ENCODE measurements at regions not wholly inside any gene's neighbourhood (a gene's known extent, or its start where the extent isn't known, plus 50 kb on each side); places are given as distances from the start of the nearest gene placed in this dataset.
"Not testable (repeated sequence)": the region's sequence is repeated elsewhere in the genome, so short reads cannot be mapped to it uniquely, and the experiment has no call there.

DNA sequence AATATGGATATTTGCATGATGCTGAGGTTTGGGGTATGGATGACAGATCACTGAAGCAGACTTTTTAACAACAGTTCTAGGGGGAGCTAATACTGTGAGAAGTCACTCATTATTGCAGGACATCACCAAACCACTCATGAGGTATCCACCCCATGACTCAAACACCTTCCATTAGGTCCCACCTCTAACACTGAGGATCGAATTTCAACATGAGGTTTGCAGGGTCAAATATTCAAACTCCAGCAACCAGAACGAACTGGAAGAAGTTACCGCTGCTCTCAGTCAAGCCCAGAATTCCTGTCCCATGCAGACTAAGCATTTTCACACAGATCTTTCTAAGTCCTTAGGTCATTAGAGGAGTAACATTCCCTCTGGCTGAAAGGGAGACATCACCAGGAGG is 758.9 kb downstream of the UQCRFS1 start:
- no peaks in the 10 kb centered on the region for H3K4me1 ChIP-seq
- H3K27me3 ChIP-seq = peaks cover 5% of the 10 kb centered on the region; the same call in 1 of the 2 replicates
- no peak for DNase-seq
- H3K9me3 ChIP-seq (replicated peaks) = no peaks in the 10 kb centered on the region
- H3K27ac ChIP-seq = no peak overlapping the region
- no peak overlapping the region for H3K4me3 ChIP-seq
- no peaks in the 10 kb centered on the region for H3K36me3 ChIP-seq

- Histone ChIP-seq H3K27ac (no peak overlapping the region), H3K36me3 (no peaks in the 10 kb centered on the region), H3K4me1 (no peaks in the 10 kb centered on the region), H3K4me3 (no peak overlapping the region), H3K9me3 (replicated peaks) (no peaks in the 10 kb centered on the region), H3K27me3 (peaks cover 5% of the 10 kb centered on the region; the same call in 1 of the 2 replicates)
- no peak for DNase-seq
Measured at GRCh38 chr19:28453420-28453819, 759.5 kb downstream of the UQCRFS1 start.

DNA sequence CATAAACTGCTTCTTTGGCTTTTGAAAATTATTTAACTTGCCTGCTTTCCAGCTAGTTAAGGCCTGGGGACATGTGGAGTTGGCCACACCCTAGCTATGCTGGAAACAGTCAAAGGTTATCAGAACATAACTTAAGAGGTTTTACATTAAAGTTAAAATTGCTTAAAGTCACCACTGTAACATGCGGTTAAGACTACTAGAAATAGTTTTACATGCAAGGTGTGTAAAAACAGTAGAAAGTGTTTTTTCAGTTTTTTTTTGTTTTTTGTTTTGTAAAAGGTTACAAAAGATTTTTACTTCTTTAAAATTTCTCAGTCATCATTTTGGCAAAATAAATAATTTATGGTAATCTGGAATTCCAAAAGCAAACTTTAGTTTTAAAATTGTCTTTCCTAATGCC is 763.1 kb downstream of the UQCRFS1 start:
- H3K4me1 ChIP-seq = no peaks in the 10 kb centered on the region
- H3K27ac ChIP-seq = no peak overlapping the region
- peaks cover 15% of the 10 kb centered on the region for H3K27me3 ChIP-seq
- no peak overlapping the region for H3K4me3 ChIP-seq
- no peaks in the 10 kb centered on the region for H3K36me3 ChIP-seq
- H3K9me3 ChIP-seq (replicated peaks) = no peaks in the 10 kb centered on the region
- DNase-seq = no peak

DNA sequence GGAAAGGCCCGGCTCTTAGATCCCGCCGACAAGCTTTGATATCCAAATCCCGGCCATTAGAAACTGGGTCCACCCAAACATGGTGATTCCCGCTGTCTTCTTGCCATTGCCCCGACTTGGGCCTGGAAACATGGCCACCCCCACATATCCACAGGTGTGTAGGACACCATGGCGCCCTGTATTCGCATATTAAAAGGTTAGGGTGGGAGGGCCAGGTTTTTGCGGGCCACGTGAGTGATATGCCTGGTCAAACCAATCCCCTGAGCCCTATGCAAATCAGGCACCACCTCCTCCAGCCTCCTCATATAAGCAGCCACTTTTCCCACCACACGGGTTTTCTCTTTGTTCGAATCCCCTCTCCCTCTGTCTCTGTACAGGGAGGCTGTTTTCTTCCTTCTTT is 766.4 kb downstream of the UQCRFS1 start:
- H3K27ac ChIP-seq = no peak overlapping the region
- H3K27me3 ChIP-seq = peaks cover 23% of the 10 kb centered on the region
- H3K4me1 ChIP-seq = no peaks in the 10 kb centered on the region
- H3K36me3 ChIP-seq = no peaks in the 10 kb centered on the region
- H3K9me3 ChIP-seq (replicated peaks) = no peaks in the 10 kb centered on the region
- H3K4me3 ChIP-seq = no peak overlapping the region
- no peak for DNase-seq

- H3K4me3 ChIP-seq = no peak overlapping the region
- no peak overlapping the region for H3K27ac ChIP-seq
- no peaks in the 10 kb centered on the region for H3K4me1 ChIP-seq
- H3K36me3 ChIP-seq = no peaks in the 10 kb centered on the region
- H3K9me3 ChIP-seq (replicated peaks) = no peaks in the 10 kb centered on the region
- peaks cover 26% of the 10 kb centered on the region for H3K27me3 ChIP-seq
- DNase-seq = no peak
Measured at GRCh38 chr19:28445826-28446225, 767.1 kb downstream of the UQCRFS1 start.

DNA sequence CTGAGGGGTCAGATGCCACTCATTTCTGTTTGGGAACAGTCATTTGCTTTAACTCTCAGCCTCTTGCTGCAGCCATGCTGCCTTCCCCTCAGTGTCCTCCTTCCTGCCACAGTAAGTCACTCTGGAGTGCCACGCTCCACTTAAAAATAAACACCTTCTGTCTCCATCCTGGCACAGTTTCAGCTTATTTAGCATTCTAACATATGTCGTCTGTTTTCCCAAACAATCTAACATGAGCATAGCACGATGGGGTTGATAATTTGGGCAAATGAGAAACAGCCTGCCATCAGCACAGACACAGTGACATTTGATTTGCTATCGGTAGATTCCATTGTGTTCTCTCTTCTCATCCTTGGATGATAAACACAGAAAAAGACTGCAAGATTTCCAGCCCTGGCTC is 768.6 kb downstream of the UQCRFS1 start:
- H3K27me3 ChIP-seq = peaks cover 25% of the 10 kb centered on the region
- no peaks in the 10 kb centered on the region for H3K4me1 ChIP-seq
- DNase-seq = no peak
- H3K9me3 ChIP-seq (replicated peaks) = no peaks in the 10 kb centered on the region
- H3K36me3 ChIP-seq = no peaks in the 10 kb centered on the region
- H3K4me3 ChIP-seq = no peak overlapping the region
- no peak overlapping the region for H3K27ac ChIP-seq

- Histone ChIP-seq H3K4me1 (no peaks in the 10 kb centered on the region), H3K36me3 (no peaks in the 10 kb centered on the region), H3K27me3 (peaks cover 22% of the 10 kb centered on the region)
Measured at GRCh38 chr19:28443361-28443760, 769.6 kb downstream of the UQCRFS1 start.

GRCh38 chr19:28437390-28438346 is 775.3 kb downstream of the UQCRFS1 start:
- H3K4me3 ChIP-seq = no peak overlapping the region
- no peak for DNase-seq
- no peaks in the 10 kb centered on the region for H3K36me3 ChIP-seq
- no peak overlapping the region for H3K27ac ChIP-seq
- H3K9me3 ChIP-seq (replicated peaks) = no peaks in the 10 kb centered on the region
- H3K4me1 ChIP-seq = no peaks in the 10 kb centered on the region
- H3K27me3 ChIP-seq = peaks cover 8% of the 10 kb centered on the region; the same call in 1 of the 2 replicates

More at GRCh38 chr19:28443361-28443760, 769.6 kb downstream of the UQCRFS1 start:
- H3K9me3 ChIP-seq (replicated peaks) = no peaks in the 10 kb centered on the region
- no peak overlapping the region for H3K27ac ChIP-seq
- H3K4me3 ChIP-seq = no peak overlapping the region
- no peak for DNase-seq

DNA sequence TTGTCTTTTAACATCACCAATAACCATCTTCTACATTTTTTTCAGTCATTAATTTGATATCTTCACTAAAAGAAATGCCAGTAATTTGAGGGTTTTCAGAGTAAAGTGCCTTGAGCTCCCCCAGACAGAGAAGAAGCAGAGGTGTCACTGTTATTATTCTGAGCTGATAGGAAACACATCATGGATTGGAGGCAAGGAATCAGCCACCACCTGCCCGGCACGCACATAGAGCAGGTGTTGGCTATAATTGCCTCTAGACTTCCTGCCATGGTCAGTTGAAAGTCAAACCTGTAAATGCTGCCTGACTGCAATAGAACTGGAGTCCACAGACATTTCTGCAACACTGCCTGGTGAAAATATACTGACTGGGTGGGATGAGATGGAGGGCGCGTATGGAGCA is 776.6 kb downstream of the UQCRFS1 start:
- Histone ChIP-seq H3K27ac (no peak overlapping the region), H3K9me3 (replicated peaks) (no peaks in the 10 kb centered on the region), H3K27me3 (0 out of 2 replicates have a peak, but pooled peaks cover 3% of the 10 kb centered on the region), H3K4me3 (no peak overlapping the region), H3K36me3 (no peaks in the 10 kb centered on the region), H3K4me1 (no peaks in the 10 kb centered on the region)
- DNase-seq = no peak

GRCh38 chr19:28435551-28436271 is 777.2 kb downstream of the UQCRFS1 start:
- no peak for DNase-seq
- no peaks in the 10 kb centered on the region for H3K36me3 ChIP-seq
- H3K27ac ChIP-seq = no peak overlapping the region
- 0 out of 2 replicates have a peak, but pooled peaks cover 1% of the 10 kb centered on the region for H3K27me3 ChIP-seq
- H3K9me3 ChIP-seq (replicated peaks) = no peaks in the 10 kb centered on the region
- no peak overlapping the region for H3K4me3 ChIP-seq
- no peaks in the 10 kb centered on the region for H3K4me1 ChIP-seq

GRCh38 chr19:28434794-28435193 is 778.2 kb downstream of the UQCRFS1 start:
- not testable (repeated sequence) for H3K9me3 ChIP-seq (replicated peaks); H3K4me1 ChIP-seq; DNase-seq; H3K4me3 ChIP-seq; H3K27ac ChIP-seq; H3K36me3 ChIP-seq; H3K27me3 ChIP-seq

GRCh38 chr19:28434365-28434764 is 778.6 kb downstream of the UQCRFS1 start:
- H3K36me3 ChIP-seq; H3K27ac ChIP-seq; H3K27me3 ChIP-seq; DNase-seq; H3K4me1 ChIP-seq; H3K4me3 ChIP-seq; H3K9me3 ChIP-seq (replicated peaks): not testable (repeated sequence)

DNA sequence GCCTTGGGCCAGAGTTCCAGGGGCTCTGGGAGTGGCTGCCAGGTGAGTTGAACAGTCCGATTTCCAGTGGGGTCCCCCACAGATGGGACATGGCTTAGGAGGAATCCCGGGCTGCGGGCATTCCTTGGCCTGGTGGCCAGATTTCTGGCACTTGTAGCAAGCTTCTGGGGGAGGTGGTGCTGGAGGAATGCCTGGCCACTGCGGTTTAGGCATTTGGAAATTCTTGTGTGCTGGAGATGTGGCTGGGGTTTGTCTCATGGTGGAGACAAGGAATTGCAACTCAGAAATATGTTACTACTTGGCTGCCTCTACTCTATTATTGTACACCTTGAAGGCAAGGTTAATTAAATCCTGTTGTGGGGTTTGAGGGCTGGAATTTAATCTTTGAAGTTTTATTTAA is 779.8 kb downstream of the UQCRFS1 start:
- H3K9me3 ChIP-seq (replicated peaks); H3K27me3 ChIP-seq; H3K36me3 ChIP-seq; DNase-seq; H3K4me1 ChIP-seq; H3K4me3 ChIP-seq; H3K27ac ChIP-seq: not testable (repeated sequence)

DNA sequence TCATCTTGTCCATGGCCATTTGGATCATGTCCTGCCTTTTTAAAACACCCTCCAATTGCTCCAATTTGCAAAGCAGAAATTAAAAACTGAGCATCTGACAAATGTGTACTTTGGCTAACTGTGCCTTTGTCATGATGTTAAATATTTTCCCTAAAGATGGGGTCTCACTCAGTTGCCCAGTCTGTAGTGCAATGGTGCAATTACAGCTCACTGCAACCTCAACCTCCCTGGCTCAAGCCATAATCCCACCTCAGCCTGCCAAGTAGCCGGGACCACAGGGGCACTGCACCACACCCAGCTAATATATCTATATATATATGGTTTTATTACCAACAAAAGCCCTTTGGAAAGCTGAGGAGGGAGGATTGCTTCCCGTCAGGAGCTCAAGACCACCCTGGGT is 782.7 kb downstream of the UQCRFS1 start:
- DNase-seq = no peak
- Histone ChIP-seq H3K36me3 (no peaks in the 10 kb centered on the region), H3K27ac (no peak overlapping the region), H3K27me3 (peaks cover 10% of the 10 kb centered on the region; the same call in 1 of the 2 replicates), H3K4me3 (no peak overlapping the region), H3K9me3 (replicated peaks) (no peaks in the 10 kb centered on the region), H3K4me1 (no peaks in the 10 kb centered on the region)

DNA sequence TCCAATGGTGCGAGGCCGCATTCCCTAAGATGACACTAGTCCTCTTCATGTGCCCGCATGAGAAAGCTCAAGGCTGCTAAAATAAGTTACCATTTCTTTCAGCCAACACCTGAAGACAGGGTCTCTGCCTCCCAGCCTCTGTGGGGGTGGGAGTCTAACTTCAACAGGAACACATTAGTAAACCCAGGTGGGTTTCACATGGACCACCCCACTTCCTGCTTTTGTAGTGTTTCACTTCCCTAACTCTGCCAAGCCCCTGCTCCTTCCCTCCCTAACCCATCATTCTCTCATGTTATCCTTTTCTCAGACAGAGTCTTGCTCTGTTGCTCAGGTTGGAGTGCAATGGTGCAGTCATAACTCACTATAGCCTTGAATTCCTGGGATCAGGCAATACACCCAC is 783.6 kb downstream of the UQCRFS1 start:
- Histone ChIP-seq H3K27ac (no peak overlapping the region), H3K4me1 (no peaks in the 10 kb centered on the region), H3K27me3 (peaks cover 10% of the 10 kb centered on the region; the same call in 1 of the 2 replicates), H3K4me3 (no peak overlapping the region), H3K36me3 (no peaks in the 10 kb centered on the region), H3K9me3 (replicated peaks) (no peaks in the 10 kb centered on the region)
- no peak for DNase-seq
